Activated B cell treated with CpG ODN at 0.5 μM for 24 hours (primary cell): ENCODE measurements at regions not wholly inside any gene's neighbourhood (a gene's known extent, or its start where the extent isn't known, plus 50 kb on each side); places are given as distances from the start of the nearest gene placed in this dataset.

ENCODE experiments used
- ATAC-seq: fragments of 200-7000 bp; cut with Tn5 transposase; one replicate; pipeline ENCODE4 v1.10.0; 2021; ENCODE audit warnings: low read depth, mild to moderate bottlenecking, moderate library complexity
- CTCF ChIA-PET: fragments of 350-600 bp; sonication (Branson Sonifier 250); formaldehyde crosslinking; loops from one replicate; lab custom pipeline; 2021; ENCODE audit warnings: antibody characterized with exemption; lab: Charles Lee
- POLR2A ChIA-PET: fragments of 350-600 bp; sonication (Branson Sonifier 250); formaldehyde crosslinking; loops from one replicate; lab custom pipeline; 2021; ENCODE audit warnings: antibody characterized with exemption; lab: Charles Lee
- DNase-seq: peaks from one replicate; pipeline ENCODE4 v3.0.0; 2022
- H3K27ac Mint-ChIP-seq: one replicate; pipeline ENCODE4 v1.8.0; 2020; ENCODE audit warnings: mixed read lengths
- H3K27me3 Mint-ChIP-seq: one replicate; pipeline ENCODE4 v1.8.0; 2021; ENCODE audit warnings: mixed read lengths
- H3K36me3 Mint-ChIP-seq: one replicate; pipeline ENCODE4 v1.8.0; 2021; ENCODE audit warnings: low read depth, mixed read lengths
- H3K4me1 Mint-ChIP-seq: one replicate; pipeline ENCODE4 v1.8.0; 2021; ENCODE audit warnings: mixed read lengths
- H3K4me3 Mint-ChIP-seq: one replicate; pipeline ENCODE4 v1.8.0; 2020; ENCODE audit warnings: mild to moderate bottlenecking, mixed read lengths
- H3K9me3 Mint-ChIP-seq: one replicate; pipeline ENCODE4 v1.8.0; 2020; ENCODE audit warnings: mixed read lengths
- intact Hi-C: fragments of 100-400 bp; cut with micrococcal nuclease; formaldehyde crosslinking; loops from one replicate; pipeline ENCODE4 v1.15.1; 2024
- TF ChIP-seq, protein P1 (sequence below): fragments of 200-600 bp; IDR thresholded peaks from one replicate; pipeline ENCODE4 v1.8.0; 2022; ENCODE audit warnings: antibody characterized with exemption, mild to moderate bottlenecking

DNA sequence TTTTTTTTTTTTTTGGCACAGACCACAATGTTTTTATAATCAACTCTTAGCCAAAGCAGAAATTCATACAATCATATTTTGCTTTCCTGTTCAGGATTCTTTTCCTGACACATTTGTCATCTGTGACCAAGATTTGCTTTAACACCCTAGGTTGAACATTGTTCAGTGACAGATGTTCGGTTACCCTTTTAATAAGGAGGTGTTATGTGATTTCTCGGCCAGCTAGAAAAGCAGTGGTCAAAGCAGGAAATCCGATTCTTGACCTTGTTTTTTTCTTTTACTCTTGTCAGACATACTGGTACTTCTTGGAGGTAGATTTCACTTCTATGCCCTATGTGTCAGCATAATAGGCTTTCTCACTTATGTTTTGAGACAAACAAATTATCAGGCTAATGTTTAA lies 335.3 kb upstream of the ACTBL2 start:
- no peaks in the 10 kb centered on the region for H3K27me3 Mint-ChIP-seq

DNA sequence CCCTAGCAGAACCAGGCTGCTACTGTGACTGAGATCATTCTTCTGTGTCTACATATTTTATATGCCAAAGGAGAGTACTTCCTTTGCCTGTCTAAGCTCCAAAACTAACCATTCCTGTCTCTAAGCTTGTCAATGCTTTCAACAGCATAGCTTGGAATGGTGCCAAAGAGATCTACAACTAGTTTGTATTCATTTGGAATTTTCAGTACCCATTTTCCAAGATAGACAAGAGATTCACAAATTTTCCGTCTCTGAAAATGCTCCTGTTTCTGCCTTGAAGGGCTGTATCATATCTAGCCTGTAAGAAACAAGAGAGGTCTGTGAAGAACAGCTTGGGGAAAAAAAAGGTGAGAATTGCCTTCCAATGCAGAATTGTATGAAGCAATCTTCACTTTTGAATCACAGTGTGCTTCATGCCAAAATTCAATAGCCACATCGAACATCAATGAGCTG lies 334.4 kb upstream of the ACTBL2 start:
- H3K4me1 Mint-ChIP-seq, result no peaks in the 10 kb centered on the region
- CTCF ChIA-PET, result no interaction called here
- ATAC-seq (no peak), DNase-seq (no peak)
- H3K27ac Mint-ChIP-seq, result no peak overlapping the region
- TF ChIP-seq, protein P1, sequence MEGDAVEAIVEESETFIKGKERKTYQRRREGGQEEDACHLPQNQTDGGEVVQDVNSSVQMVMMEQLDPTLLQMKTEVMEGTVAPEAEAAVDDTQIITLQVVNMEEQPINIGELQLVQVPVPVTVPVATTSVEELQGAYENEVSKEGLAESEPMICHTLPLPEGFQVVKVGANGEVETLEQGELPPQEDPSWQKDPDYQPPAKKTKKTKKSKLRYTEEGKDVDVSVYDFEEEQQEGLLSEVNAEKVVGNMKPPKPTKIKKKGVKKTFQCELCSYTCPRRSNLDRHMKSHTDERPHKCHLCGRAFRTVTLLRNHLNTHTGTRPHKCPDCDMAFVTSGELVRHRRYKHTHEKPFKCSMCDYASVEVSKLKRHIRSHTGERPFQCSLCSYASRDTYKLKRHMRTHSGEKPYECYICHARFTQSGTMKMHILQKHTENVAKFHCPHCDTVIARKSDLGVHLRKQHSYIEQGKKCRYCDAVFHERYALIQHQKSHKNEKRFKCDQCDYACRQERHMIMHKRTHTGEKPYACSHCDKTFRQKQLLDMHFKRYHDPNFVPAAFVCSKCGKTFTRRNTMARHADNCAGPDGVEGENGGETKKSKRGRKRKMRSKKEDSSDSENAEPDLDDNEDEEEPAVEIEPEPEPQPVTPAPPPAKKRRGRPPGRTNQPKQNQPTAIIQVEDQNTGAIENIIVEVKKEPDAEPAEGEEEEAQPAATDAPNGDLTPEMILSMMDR, result no peak
- POLR2A ChIA-PET, result no interaction called here
- H3K27me3 Mint-ChIP-seq, result no peaks in the 10 kb centered on the region
- H3K9me3 Mint-ChIP-seq, result peaks cover 3% of the 10 kb centered on the region
- H3K4me3 Mint-ChIP-seq, result no peak overlapping the region
- intact Hi-C loops, result no loop called here
- no peaks in the 10 kb centered on the region for H3K36me3 Mint-ChIP-seq

More for the DNA sequence above, 335.3 kb upstream of the ACTBL2 start:
- POLR2A ChIA-PET, result no interaction called here
- no peak overlapping the region for H3K4me3 Mint-ChIP-seq
- DNase-seq (no peak), ATAC-seq (no peak)
- CTCF ChIA-PET, result no interaction called here
- H3K4me1 Mint-ChIP-seq, result no peaks in the 10 kb centered on the region
- H3K36me3 Mint-ChIP-seq, result no peaks in the 10 kb centered on the region
- H3K9me3 Mint-ChIP-seq, result peaks cover 3% of the 10 kb centered on the region
- TF ChIP-seq, protein P1, result no peak
- no peak overlapping the region for H3K27ac Mint-ChIP-seq
- intact Hi-C loops, result no loop called here

DNA sequence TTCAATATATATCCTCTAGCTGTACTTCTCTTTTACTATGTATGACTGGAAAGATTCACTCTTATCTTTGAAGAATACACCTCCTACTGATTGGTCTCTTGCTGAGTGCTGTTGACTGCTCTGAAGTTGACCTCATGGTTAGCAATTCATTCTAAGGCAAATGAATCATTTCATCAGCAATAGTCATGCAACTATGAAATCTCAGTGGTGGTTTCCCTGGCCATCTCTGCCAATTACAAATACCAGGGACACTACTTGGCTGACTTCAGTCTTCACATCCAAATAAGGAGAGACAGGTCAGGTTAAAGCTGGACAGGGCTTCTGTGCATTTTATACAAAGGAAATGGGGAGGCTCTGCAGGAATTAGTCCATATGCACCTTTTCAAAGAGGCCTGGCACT lies 333.5 kb upstream of the ACTBL2 start:
- Mint-ChIP-seq H3K9me3 (peaks cover 3% of the 10 kb centered on the region), H3K4me3 (no peak overlapping the region), H3K27me3 (no peaks in the 10 kb centered on the region), H3K27ac (no peak overlapping the region), H3K36me3 (no peaks in the 10 kb centered on the region), H3K4me1 (no peaks in the 10 kb centered on the region)
- CTCF ChIA-PET, result no interaction called here
- POLR2A ChIA-PET, result no interaction called here
- intact Hi-C loops, result no loop called here
- TF ChIP-seq, protein P1, result no peak
- ATAC-seq (no peak), DNase-seq (no peak)

DNA sequence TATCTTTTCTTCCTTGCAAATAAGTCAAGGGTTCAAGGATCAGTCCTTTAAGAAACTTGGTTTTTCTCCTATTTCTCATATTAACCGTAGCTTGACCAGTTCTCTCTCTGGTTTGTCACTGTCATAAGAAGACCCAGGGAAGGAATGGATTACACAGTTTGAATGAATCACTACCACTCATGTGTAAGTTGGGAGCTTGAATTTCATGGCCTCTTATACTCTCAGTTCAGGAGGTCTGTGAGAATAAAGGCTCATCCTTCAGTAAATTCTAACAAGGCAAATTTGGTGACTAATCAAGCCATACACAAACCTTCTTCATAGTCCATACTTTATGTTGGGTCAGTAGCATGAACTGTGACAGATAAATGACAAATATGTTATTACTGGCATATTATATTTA lies 323.1 kb upstream of the ACTBL2 start:
- H3K4me3 Mint-ChIP-seq, result no peak overlapping the region
- POLR2A ChIA-PET, result no interaction called here
- no peaks in the 10 kb centered on the region for H3K9me3 Mint-ChIP-seq
- TF ChIP-seq, protein P1, result no peak
- no peaks in the 10 kb centered on the region for H3K4me1 Mint-ChIP-seq
- H3K36me3 Mint-ChIP-seq, result no peaks in the 10 kb centered on the region
- no peak overlapping the region for H3K27ac Mint-ChIP-seq
- intact Hi-C loops, result no loop called here
- H3K27me3 Mint-ChIP-seq, result no peaks in the 10 kb centered on the region
- ATAC-seq (no peak), DNase-seq (no peak)
- CTCF ChIA-PET, result no interaction called here

DNA sequence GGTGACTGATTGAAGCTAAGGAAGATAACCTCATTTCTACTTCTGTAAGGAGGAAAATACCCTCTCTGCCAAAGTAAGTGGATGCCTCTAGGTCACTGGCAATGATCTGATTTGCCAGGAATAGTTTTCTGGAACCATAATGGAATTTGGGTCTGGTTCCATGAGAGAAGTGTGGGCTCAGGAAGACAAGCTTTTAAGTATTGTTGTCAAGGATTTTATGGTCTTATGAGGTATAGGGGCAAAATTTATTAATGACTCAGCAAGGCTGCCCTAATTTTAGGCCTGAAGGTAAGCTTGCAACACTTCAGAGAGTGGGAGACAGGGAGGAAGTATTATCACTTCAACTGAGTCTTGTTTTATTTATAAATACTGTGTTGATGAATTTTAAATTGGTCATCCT lies 322.6 kb upstream of the ACTBL2 start:
- Mint-ChIP-seq H3K4me3 (no peak overlapping the region), H3K9me3 (no peaks in the 10 kb centered on the region), H3K27ac (no peak overlapping the region), H3K36me3 (no peaks in the 10 kb centered on the region), H3K27me3 (no peaks in the 10 kb centered on the region), H3K4me1 (no peaks in the 10 kb centered on the region)
- no peak for DNase-seq
- TF ChIP-seq, protein P1, result no peak
- no peak for ATAC-seq
- POLR2A ChIA-PET, result no interaction called here
- intact Hi-C loops, result no loop called here
- CTCF ChIA-PET, result no interaction called here
